PC-9 (cell line): ENCODE measurements at regions not wholly inside any gene's neighbourhood (a gene's known extent, or its start where the extent isn't known, plus 50 kb on each side); places are given as distances from the start of the nearest gene placed in this dataset.

Experiments
- CTCF ChIP-seq: fragments of 200-600 bp; sonication (generic); conservative IDR thresholded peaks from 2 replicates; pipeline ENCODE4 v1.6.1; 2017; ENCODE audit warnings: mixed run types, antibody characterized with exemption, mild to moderate bottlenecking, moderate library complexity
- EZH2 ChIP-seq: fragments of 200-600 bp; sonication (generic); IDR thresholded peaks from 2 replicates; pipeline ENCODE4 v1.8.0; 2017; ENCODE audit warnings: antibody characterized with exemption, low read depth

- TF ChIP-seq CTCF: no peak
- no peak for TF ChIP-seq EZH2
Observed at GRCh38 chr10:124230635-124231167, 137.3 kb upstream of the CHST15 start.
